CD14-positive monocyte (primary cell): ENCODE measurements at regions not wholly inside any gene's neighbourhood (a gene's known extent, or its start where the extent isn't known, plus 50 kb on each side); places are given as distances from the start of the nearest gene placed in this dataset.

Experiments
- DNase-seq, 3 donors: peaks; one replicate each; pipeline ENCODE4 v3.0.0-alpha.2; 2011 to 2022
- H2AFZ ChIP-seq: 2 replicates; pipeline ENCODE4 v1.6.0; 2012; ENCODE audit warnings: mild to moderate bottlenecking, low read depth, low read length, inconsistent platforms; ENCODE audit not compliant: insufficient read depth, poor library complexity, severe bottlenecking
- H3K27ac ChIP-seq, 2 donors: 1 replicate in 1 of 2; 2 replicates in 1 of 2; pipeline ENCODE4 v1.5.1; 2012 to 2013; ENCODE audit warnings: low read length in 2 of 2, control low read depth in 1 of 2, inconsistent platforms in 1 of 2, low read depth in 1 of 2, mild to moderate bottlenecking in 1 of 2
- H3K27me3 ChIP-seq, 2 donors: one replicate each; pipeline versions ENCODE4 v1.6.0 to v1.6.1; 2011 to 2013; ENCODE audit warnings: low read length in 2 of 2; ENCODE audit not compliant: control insufficient read depth in 2 of 2, insufficient read depth in 2 of 2
- H3K36me3 ChIP-seq, 2 donors: replicated peaks in 1 of 2; 1 replicate in 1 of 2; 2 replicates in 1 of 2; pipeline versions ENCODE4 v1.5.1 to v1.6.1; 2012 to 2013; ENCODE audit warnings: low read length in 2 of 2, control low read depth in 1 of 2, inconsistent platforms in 1 of 2, mild to moderate bottlenecking in 1 of 2; ENCODE audit not compliant: insufficient read depth in 2 of 2, control insufficient read depth in 1 of 2
- H3K4me1 ChIP-seq, 2 donors: 1 replicate in 1 of 2; 2 replicates in 1 of 2; pipeline versions ENCODE4 v1.5.1 to v1.6.1; 2012 to 2013; ENCODE audit warnings: low read length in 2 of 2, control low read depth in 1 of 2, inconsistent platforms in 1 of 2, mild to moderate bottlenecking in 1 of 2, moderate library complexity in 1 of 2; ENCODE audit not compliant: insufficient read depth in 2 of 2, control insufficient read depth in 1 of 2
- H3K4me2 ChIP-seq: replicated peaks from 2 replicates; pipeline ENCODE3; 2012; ENCODE audit warnings: low read length, moderate library complexity, mild to moderate bottlenecking; ENCODE audit not compliant: poor library complexity, severe bottlenecking; ENCODE audit errors: extremely low read depth
- H3K4me3 ChIP-seq, 3 experiments: fragments of 200-600 bp in 1 of 3; sonication (generic) in 1 of 3; replicated peaks in 1 of 3; 1 replicate in 2 of 3; 2 replicates in 1 of 3; pipeline ENCODE4 v1.5.1; 2011 to 2013; ENCODE audit warnings: low read length in 3 of 3, mild to moderate bottlenecking in 3 of 3, control low read depth in 2 of 3, low read depth in 2 of 3, inconsistent platforms in 1 of 3, moderate library complexity in 1 of 3
- H3K79me2 ChIP-seq: 2 replicates; pipeline ENCODE4 v1.6.0; 2012; ENCODE audit warnings: mild to moderate bottlenecking, control low read depth, inconsistent platforms, low read length, moderate library complexity; ENCODE audit not compliant: insufficient read depth
- H3K9ac ChIP-seq: 2 replicates; pipeline ENCODE4 v1.6.0; 2017; ENCODE audit warnings: low read length, mild to moderate bottlenecking; ENCODE audit not compliant: insufficient read depth, poor library complexity, severe bottlenecking
- H3K9me3 ChIP-seq, 2 donors: replicated peaks in 1 of 2; 1 replicate in 1 of 2; 2 replicates in 1 of 2; pipeline versions ENCODE4 v1.5.1 to v1.6.1; 2012 to 2013; ENCODE audit warnings: low read length in 2 of 2, control low read depth in 1 of 2; ENCODE audit not compliant: control insufficient read depth in 1 of 2, insufficient read depth in 1 of 2
- H4K20me1 ChIP-seq: 2 replicates; pipeline ENCODE4 v1.6.0; 2012; ENCODE audit warnings: mild to moderate bottlenecking, low read length, control low read depth, moderate library complexity; ENCODE audit not compliant: insufficient read depth
- H3K27ac Mint-ChIP-seq, 7 donors: one replicate each; pipeline ENCODE4 v1.8.0; 2020; ENCODE audit warnings: mild to moderate bottlenecking in 7 of 7, mixed read lengths in 7 of 7, moderate library complexity in 6 of 7, inconsistent platforms in 2 of 7
- H3K27me3 Mint-ChIP-seq, 3 donors: one replicate each; pipeline ENCODE4 v1.8.0; 2021 to 2022; ENCODE audit warnings: low read depth in 3 of 3, mild to moderate bottlenecking in 3 of 3, mixed read lengths in 3 of 3, moderate library complexity in 3 of 3, inconsistent platforms in 1 of 3
- H3K36me3 Mint-ChIP-seq, 2 donors: one replicate each; pipeline ENCODE4 v1.8.0; 2020; ENCODE audit warnings: mixed read lengths in 2 of 2, inconsistent platforms in 1 of 2, mild to moderate bottlenecking in 1 of 2
- H3K4me1 Mint-ChIP-seq: one replicate; pipeline ENCODE4 v1.8.0; 2020; ENCODE audit warnings: mild to moderate bottlenecking, mixed read lengths
- H3K4me3 Mint-ChIP-seq, 2 donors: one replicate each; pipeline ENCODE4 v1.8.0; 2020; ENCODE audit warnings: mild to moderate bottlenecking in 2 of 2, mixed read lengths in 2 of 2, moderate library complexity in 1 of 2
- H3K9me3 Mint-ChIP-seq, 7 donors: one replicate each; pipeline ENCODE4 v1.8.0; 2020 to 2022; ENCODE audit warnings: mixed read lengths in 7 of 7, mild to moderate bottlenecking in 6 of 7, moderate library complexity in 6 of 7, inconsistent platforms in 2 of 7
- CTCF ChIP-seq: fragments of 200-600 bp; IDR thresholded peaks from one replicate; pipeline ENCODE4 v1.8.0; 2022; ENCODE audit warnings: antibody characterized with exemption, mild to moderate bottlenecking
- WGBS: methylation state at CpG from one replicate; pipeline ENCODE4 v1.1.5; 2013; ENCODE audit warnings: missing lambda C conversion rate; ENCODE audit not compliant: insufficient coverage; 5-methylcytosine and 5-hydroxymethylcytosine counted together
- intact Hi-C, 2 donors: fragments of 100-400 bp; cut with micrococcal nuclease; formaldehyde crosslinking; loops; one replicate each; pipeline versions ENCODE4 v1.15.0 to v1.15.1; 2023

GRCh38 chr11:131240421-131240820 is 130.0 kb upstream of the NTM start:
- no peaks in the 10 kb centered on the region for H3K79me2 ChIP-seq
- H3K27ac ChIP-seq, result no peak overlapping the region
- no peak overlapping the region for H3K4me2 ChIP-seq
- H3K9me3 ChIP-seq, result no peaks in the 10 kb centered on the region
- H3K4me1 Mint-ChIP-seq, result no peaks in the 10 kb centered on the region
- no peak overlapping the region for H3K9ac ChIP-seq
- peaks cover 0 to 6% (median 0%) of the 10 kb centered on the region in 7 donors for H3K9me3 Mint-ChIP-seq
- TF ChIP-seq CTCF, result no peak
- no peak overlapping the region for H2AFZ ChIP-seq
- WGBS, result 93% methylated on average over 5 of the region's 7 CpGs
- H3K27ac Mint-ChIP-seq, result no peak overlapping the region
- H3K4me3 ChIP-seq, result no peak overlapping the region
- no peaks in the 10 kb centered on the region for H3K36me3 Mint-ChIP-seq
- intact Hi-C loops, result no loop called here
- H3K4me3 Mint-ChIP-seq, result no peak overlapping the region
- DNase-seq, result no peak
- H3K27me3 ChIP-seq, result no peaks in the 10 kb centered on the region
- H4K20me1 ChIP-seq, result no peaks in the 10 kb centered on the region
- H3K36me3 ChIP-seq, result no peaks in the 10 kb centered on the region
- H3K4me1 ChIP-seq, result no peaks in the 10 kb centered on the region
- peaks cover 0 to 2% (median 0%) of the 10 kb centered on the region in 3 donors for H3K27me3 Mint-ChIP-seq

DNA sequence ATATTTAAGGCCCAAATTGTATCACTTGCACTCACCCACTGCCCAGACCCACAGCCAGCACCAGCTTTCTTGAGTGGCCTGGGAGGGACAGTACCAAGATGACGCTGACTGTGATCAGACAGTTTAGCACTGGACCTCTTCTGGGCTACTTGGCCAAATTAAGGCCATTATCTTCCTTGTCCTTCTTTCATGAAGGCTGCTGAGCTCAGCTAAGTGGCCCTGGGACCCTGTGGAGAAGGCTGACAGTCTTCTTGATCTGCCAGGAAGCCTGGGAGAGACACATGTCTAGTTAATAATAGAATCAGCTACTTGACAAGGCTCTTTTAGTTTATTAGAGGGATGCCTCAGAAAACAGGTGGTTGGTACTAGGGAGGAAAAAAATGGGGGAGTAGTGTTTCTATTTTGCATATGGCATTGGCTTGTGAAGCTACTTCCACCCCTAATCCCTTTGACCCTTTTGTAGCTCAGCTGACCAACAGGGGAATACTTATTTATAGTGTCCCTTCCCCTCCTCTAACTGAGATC is 127.9 kb upstream of the NTM start:
- no peak for TF ChIP-seq CTCF
- Mint-ChIP-seq H3K4me1 (no peaks in the 10 kb centered on the region), H3K27me3 (peaks cover 6 to 10% (median 9%) of the 10 kb centered on the region in 3 donors), H3K4me3 (no peak overlapping the region), H3K36me3 (no peaks in the 10 kb centered on the region), H3K9me3 (peaks cover 0 to 6% (median 0%) of the 10 kb centered on the region in 7 donors), H3K27ac (no peak overlapping the region)
- Histone ChIP-seq H3K9ac (no peak overlapping the region), H4K20me1 (no peaks in the 10 kb centered on the region), H3K4me1 (no peaks in the 10 kb centered on the region), H2AFZ (no peak overlapping the region), H3K79me2 (no peaks in the 10 kb centered on the region), H3K4me2 (no peak overlapping the region), H3K9me3 (no peaks in the 10 kb centered on the region), H3K27ac (no peak overlapping the region), H3K36me3 (no peaks in the 10 kb centered on the region), H3K4me3 (no peak overlapping the region), H3K27me3 (peaks cover 0 to 4% of the 10 kb centered on the region in 2 donors)
- no peak for DNase-seq
- WGBS, result 78% methylated on average over 1 of the region's 1 CpG
- intact Hi-C loops, result no loop called here
